ENCODE measurements at regions not wholly inside any gene's neighbourhood (a gene's known extent, or its start where the extent isn't known, plus 50 kb on each side); places are given as distances from the start of the nearest gene placed in this dataset.

GRCh38 chr10:52673468-52673867 is 99.1 kb downstream of the MBL2 start:
- H3K9me3 ChIP-seq (replicated peaks; ENCODE audit: control insufficient read depth, insufficient read depth, low read length), result no peaks in the 10 kb centered on the region
- no TSS peak for BruUV-seq (replicated peaks)
- H3K4me3 ChIP-seq (replicated peaks in 1 of 3; ENCODE audit: insufficient read depth in 1 of 3, low read depth in 1 of 3, low read length in 3 of 3), result no peak overlapping the region
- H3K9me1 ChIP-seq (replicated peaks; ENCODE audit: control insufficient read depth, extremely low read depth, insufficient read depth, low read length), result no peaks in the 10 kb centered on the region
- H3K4me1 ChIP-seq (ENCODE audit: control insufficient read depth, extremely low read depth, insufficient read depth, low read length), result peaks cover 24% of the 10 kb centered on the region
- H3K27ac ChIP-seq (ENCODE audit: insufficient read depth, low read depth, low read length), result no peak overlapping the region
- dilution Hi-C loops (cut with MboI; ENCODE audit: extremely low pct_ligation_motif_present, low sequenced_read_pairs), result no loop called here
- TF ChIP-seq FOS (IDR thresholded peaks at IDR 0.05; ENCODE audit: borderline replicate concordance, insufficient read depth, low read length) (peak; percentile 52), MAX (IDR thresholded peaks at IDR 0.05; ENCODE audit: insufficient read depth, insufficient read length) (no peak), GATA2 (IDR thresholded peaks at IDR 0.05; ENCODE audit: insufficient read depth, insufficient read length, low read depth, low read length) (peak; percentile 73)
- ChIA-PET CTCF (no interaction called here), POLR2A (no interaction called here)
- no peaks in the 10 kb centered on the region for H3K27me3 ChIP-seq (ENCODE audit: control insufficient read depth in 2 of 2, insufficient read depth in 2 of 2, low read length in 2 of 2)
- H3K79me2 ChIP-seq (ENCODE audit: control insufficient read depth, insufficient read depth, low read length), result no peaks in the 10 kb centered on the region
- intact Hi-C loops (cut with micrococcal nuclease), result no loop called here
- H4K20me1 ChIP-seq (replicated peaks; ENCODE audit: control insufficient read depth, extremely low read depth, insufficient read depth, low read length), result no peaks in the 10 kb centered on the region
- no peak for DNase-seq (ENCODE audit: low read depth, low spot score)
- no peak overlapping the region for H3K4me2 ChIP-seq (ENCODE audit: insufficient read depth, low read length)
- no peak for FAIRE-seq
- H2AFZ ChIP-seq (ENCODE audit: low read depth, low read length), result no peak overlapping the region
- no peak overlapping the region for H3K9ac ChIP-seq (replicated peaks; ENCODE audit: extremely low read depth, insufficient read depth, low read length)
- no peaks in the 10 kb centered on the region for H3K36me3 ChIP-seq (ENCODE audit: control insufficient read depth in 2 of 2, extremely low read depth in 1 of 2, insufficient read depth in 2 of 2, low read length in 2 of 2)

- no peak for FAIRE-seq
Observed at GRCh38 chr10:52674474-52674873, 98.1 kb downstream of the MBL2 start.

More at GRCh38 chr10:52674474-52674873, 98.1 kb downstream of the MBL2 start:
- Histone ChIP-seq H3K9me3 (replicated peaks; ENCODE audit: control insufficient read depth, insufficient read depth, low read length) (no peaks in the 10 kb centered on the region), H4K20me1 (replicated peaks; ENCODE audit: control insufficient read depth, extremely low read depth, insufficient read depth, low read length) (no peaks in the 10 kb centered on the region), H3K27me3 (ENCODE audit: control insufficient read depth in 2 of 2, insufficient read depth in 2 of 2, low read length in 2 of 2) (no peaks in the 10 kb centered on the region), H3K9ac (replicated peaks; ENCODE audit: extremely low read depth, insufficient read depth, low read length) (no peak overlapping the region), H2AFZ (ENCODE audit: low read depth, low read length) (no peak overlapping the region), H3K4me2 (ENCODE audit: insufficient read depth, low read length) (no peak overlapping the region), H3K27ac (ENCODE audit: insufficient read depth, low read depth, low read length) (no peak overlapping the region), H3K4me1 (ENCODE audit: control insufficient read depth, extremely low read depth, insufficient read depth, low read length) (peaks cover 21% of the 10 kb centered on the region), H3K79me2 (ENCODE audit: control insufficient read depth, insufficient read depth, low read length) (no peaks in the 10 kb centered on the region), H3K9me1 (replicated peaks; ENCODE audit: control insufficient read depth, extremely low read depth, insufficient read depth, low read length) (no peaks in the 10 kb centered on the region), H3K4me3 (replicated peaks in 1 of 3; ENCODE audit: insufficient read depth in 1 of 3, low read depth in 1 of 3, low read length in 3 of 3) (no peak overlapping the region), H3K36me3 (ENCODE audit: control insufficient read depth in 2 of 2, extremely low read depth in 1 of 2, insufficient read depth in 2 of 2, low read length in 2 of 2) (no peaks in the 10 kb centered on the region)
- TF ChIP-seq CTCF (IDR thresholded peaks at IDR 0.05; ENCODE audit: extremely low read depth in 1 of 2, insufficient read depth in 1 of 2, low read depth in 1 of 2, low read length in 2 of 2), result no peak
- no peak for TF ChIP-seq POLR2A (IDR thresholded peaks at IDR 0.05; ENCODE audit: low read depth, low read length)
- no peak for TF ChIP-seq GATA2 (IDR thresholded peaks at IDR 0.05; ENCODE audit: insufficient read depth, insufficient read length, low read depth, low read length)
- TF ChIP-seq EZH2 (IDR thresholded peaks at IDR 0.05; ENCODE audit: borderline replicate concordance, low read depth, low read length, severe bottlenecking), result no peak
- no peak for TF ChIP-seq POLR2AphosphoS5 (IDR thresholded peaks at IDR 0.05; ENCODE audit: insufficient read depth, low read depth, low read length)
- no peak for TF ChIP-seq MAX (IDR thresholded peaks at IDR 0.05; ENCODE audit: insufficient read depth, insufficient read length)
- no peak for TF ChIP-seq MYC (IDR thresholded peaks at IDR 0.05; ENCODE audit: low read depth, low read length)
- TF ChIP-seq FOS (IDR thresholded peaks at IDR 0.05; ENCODE audit: borderline replicate concordance, insufficient read depth, low read length), result no peak
- no peak for TF ChIP-seq JUN (IDR thresholded peaks at IDR 0.05; ENCODE audit: borderline replicate concordance, insufficient read depth, insufficient read length, low read depth)
- DNase-seq (ENCODE audit: low read depth, low spot score), result peak; percentile 36
- dilution Hi-C loops (cut with MboI; ENCODE audit: extremely low pct_ligation_motif_present, low sequenced_read_pairs) (no loop called here), intact Hi-C loops (cut with micrococcal nuclease) (no loop called here)
- BruUV-seq (replicated peaks), result no TSS peak
- ChIA-PET POLR2A (no interaction called here), CTCF (interaction anchor here (1.4 to 1.5 kb wide), 2 partner anchors 22 to 30 kb away, joined by 3 to 5 read pairs; no protein-coding TSS in a partner anchor)
